ENCODE measurements at regions not wholly inside any gene's neighbourhood (a gene's known extent, or its start where the extent isn't known, plus 50 kb on each side); places are given as distances from the start of the nearest gene placed in this dataset.
"Not testable (repeated sequence)": the region's sequence is repeated elsewhere in the genome, so short reads cannot be mapped to it uniquely, and the experiment has no call there.

- no peak for DNase-seq
Observed at GRCh38 chr7:12007576-12007975, 175.6 kb upstream of the THSD7A start.

- DNase-seq: no peak
Observed at GRCh38 chr7:12013983-12014382, 182.0 kb upstream of the THSD7A start.

- no peak for DNase-seq
Observed at GRCh38 chr7:12016439-12016838, 184.4 kb upstream of the THSD7A start.

GRCh38 chr7:12017046-12017445 is 185.0 kb upstream of the THSD7A start:
- no peak for DNase-seq

- DNase-seq: not testable (repeated sequence)
Observed at GRCh38 chr7:12022011-12022410, 189.1 kb upstream of the TMEM106B start.

- DNase-seq: no peak
Observed at GRCh38 chr7:12025246-12025645, 185.8 kb upstream of the TMEM106B start.

GRCh38 chr7:12028508-12028907 is 182.6 kb upstream of the TMEM106B start:
- DNase-seq: no peak

- no peak for DNase-seq
Observed at GRCh38 chr7:12030116-12030515, 181.0 kb upstream of the TMEM106B start.

GRCh38 chr7:12031186-12031585 is 179.9 kb upstream of the TMEM106B start:
- DNase-seq: no peak

GRCh38 chr7:12031638-12032037 is 179.5 kb upstream of the TMEM106B start:
- DNase-seq: no peak

- no peak for DNase-seq
Observed at GRCh38 chr7:12032146-12032545, 178.9 kb upstream of the TMEM106B start.

- not testable (repeated sequence) for DNase-seq
Observed at GRCh38 chr7:12043457-12043856, 167.6 kb upstream of the TMEM106B start.

- DNase-seq: no peak
Observed at GRCh38 chr7:12052211-12052610, 158.9 kb upstream of the TMEM106B start.

- DNase-seq: no peak
Observed at GRCh38 chr7:12053561-12053960, 157.5 kb upstream of the TMEM106B start.

GRCh38 chr7:12054830-12055229 is 156.3 kb upstream of the TMEM106B start:
- no peak for DNase-seq

GRCh38 chr7:12056381-12056780 is 154.7 kb upstream of the TMEM106B start:
- no peak for DNase-seq

GRCh38 chr7:12056977-12057376 is 154.1 kb upstream of the TMEM106B start:
- DNase-seq: no peak

GRCh38 chr7:12062062-12062461 is 149.0 kb upstream of the TMEM106B start:
- no peak for DNase-seq

- no peak for DNase-seq
Observed at GRCh38 chr7:12064586-12065127, 146.4 kb upstream of the TMEM106B start.

- DNase-seq: no peak
Observed at GRCh38 chr7:12066004-12066403, 145.1 kb upstream of the TMEM106B start.

- no peak for DNase-seq
Observed at GRCh38 chr7:12066521-12066920, 144.6 kb upstream of the TMEM106B start.

GRCh38 chr7:12067156-12067831 is 143.8 kb upstream of the TMEM106B start:
- peak; percentile 41 for DNase-seq

- DNase-seq: no peak
Observed at GRCh38 chr7:12069757-12070156, 141.3 kb upstream of the TMEM106B start.

- DNase-seq: no peak
Observed at GRCh38 chr7:12074889-12075288, 136.2 kb upstream of the TMEM106B start.

- no peak for DNase-seq
Observed at GRCh38 chr7:12080006-12080405, 131.1 kb upstream of the TMEM106B start.

Measured in effector CD4-positive, alpha-beta T cell (primary cell).